A673 (cell line): ENCODE measurements at regions not wholly inside any gene's neighbourhood (a gene's known extent, or its start where the extent isn't known, plus 50 kb on each side); places are given as distances from the start of the nearest gene placed in this dataset.
A peak's percentile ranks its signal among the peaks of the same experiment; 100 is the strongest.

ENCODE experiments used
- BruUV-seq: library from RNA; stranded (reverse); fragments of 400-500 nt; replicated peaks from 2 replicates; lab custom pipeline; 2021; lab: Mats Ljungman, UMichigan
- CTCF ChIA-PET: fragments of 300-600 bp; sonication (Branson Sonifier 250); formaldehyde crosslinking; loops from one replicate; lab custom pipeline; 2022; ENCODE audit warnings: antibody characterized with exemption; lab: Charles Lee
- POLR2A ChIA-PET: fragments of 300-600 bp; sonication (Branson Sonifier 250); formaldehyde crosslinking; loops from one replicate; lab custom pipeline; 2022; ENCODE audit warnings: antibody characterized with exemption; ENCODE audit not compliant: low non-redundant PET; lab: Charles Lee
- DNase-seq: peaks from one replicate; pipeline ENCODE4 v3.0.0-alpha.2; 2015; ENCODE audit warnings: low spot score
- H3K27ac ChIP-seq: fragments of 200-600 bp; sonication (generic); 2 replicates; pipeline ENCODE4 v1.5.1; 2016; ENCODE audit warnings: mixed run types, low read depth, mild to moderate bottlenecking, mixed read lengths, antibody characterized with exemption, low read length; ENCODE audit not compliant: poor library complexity, severe bottlenecking
- H3K27me3 ChIP-seq: fragments of 200-600 bp; sonication (generic); replicated peaks from 2 replicates; pipeline ENCODE4 v1.6.1; 2017; ENCODE audit warnings: mixed run types, low read depth, mild to moderate bottlenecking, mixed read lengths, antibody characterized with exemption, low read length; ENCODE audit not compliant: insufficient read depth, poor library complexity
- H3K36me3 ChIP-seq: fragments of 200-600 bp; sonication (generic); 2 replicates; pipeline ENCODE4 v1.6.1; 2016; ENCODE audit warnings: mixed run types, mild to moderate bottlenecking, mixed read lengths, antibody characterized with exemption, low read length; ENCODE audit not compliant: insufficient read depth, poor library complexity, severe bottlenecking
- H3K4me1 ChIP-seq: fragments of 200-600 bp; sonication (generic); 2 replicates; pipeline ENCODE4 v1.6.1; 2017; ENCODE audit warnings: mixed run types, mild to moderate bottlenecking, mixed read lengths, antibody characterized with exemption, low read length; ENCODE audit not compliant: insufficient read depth, poor library complexity, severe bottlenecking
- H3K4me3 ChIP-seq: fragments of 200-600 bp; sonication (generic); 2 replicates; pipeline ENCODE4 v1.5.1; 2016; ENCODE audit warnings: low read depth, mixed run types, mild to moderate bottlenecking, mixed read lengths, low read length; ENCODE audit not compliant: poor library complexity, severe bottlenecking
- H3K9me3 ChIP-seq: fragments of 200-600 bp; sonication (generic); 2 replicates; pipeline ENCODE4 v1.6.1; 2016; ENCODE audit warnings: mixed run types, low read depth, mild to moderate bottlenecking, mixed read lengths, antibody characterized with exemption, low read length; ENCODE audit not compliant: poor library complexity, severe bottlenecking
- CTCF ChIP-seq: fragments of 300-800, 200-600 bp; sonication (generic); conservative IDR thresholded peaks from 2 replicates; pipeline ENCODE4 v1.5.1; 2017; ENCODE audit warnings: low read depth, mild to moderate bottlenecking, antibody characterized with exemption, low read length, moderate library complexity, mixed read lengths
- EZH2 ChIP-seq: fragments of 200-600 bp; sonication (generic); IDR thresholded peaks from 2 replicates; pipeline ENCODE4 v1.6.1; 2017; ENCODE audit warnings: borderline replicate concordance, low read depth, mild to moderate bottlenecking, mixed read lengths, antibody characterized with exemption, low read length; ENCODE audit not compliant: poor library complexity, severe bottlenecking
- intact Hi-C: fragments of 100-400 bp; cut with micrococcal nuclease; formaldehyde crosslinking; loops from one replicate; pipeline ENCODE4 v1.10.0; 2022; ENCODE audit not compliant: unreplicated experiment

- no peak for DNase-seq
- intact Hi-C loops = no loop called here
- Histone ChIP-seq H3K27ac (peak overlapping the region; percentile 81), H3K36me3 (no peaks in the 10 kb centered on the region), H3K4me1 (peaks cover 63% of the 10 kb centered on the region), H3K4me3 (no peak overlapping the region), H3K9me3 (no peaks in the 10 kb centered on the region), H3K27me3 (no peaks in the 10 kb centered on the region)
- TF ChIP-seq CTCF = no peak
- no peak for TF ChIP-seq EZH2
- POLR2A ChIA-PET = interaction anchor here (0.5 kb wide), 1 partner anchor 283 kb away, joined by 3 read pairs; no protein-coding TSS in a partner anchor
- no TSS peak for BruUV-seq
- CTCF ChIA-PET = interaction anchor here (0.7 kb wide), 1 partner anchor 957 kb away, joined by 4 read pairs; no protein-coding TSS in a partner anchor
These were observed 421.8 kb upstream of the JARID2 start for GRCh38 chr6:14824060-14824459.

GRCh38 chr6:14824484-14825275 lies 421.2 kb upstream of the JARID2 start:
- Histone ChIP-seq H3K27ac (peak overlapping the region; percentile 81), H3K4me3 (no peak overlapping the region), H3K9me3 (no peaks in the 10 kb centered on the region), H3K36me3 (no peaks in the 10 kb centered on the region), H3K4me1 (peaks cover 63% of the 10 kb centered on the region), H3K27me3 (no peaks in the 10 kb centered on the region)
- POLR2A ChIA-PET = interaction anchor here (0.6 kb wide), 1 partner anchor 784 kb away, joined by 3 read pairs; no protein-coding TSS in a partner anchor
- BruUV-seq = no TSS peak
- no peak for TF ChIP-seq EZH2
- TF ChIP-seq CTCF = no peak
- DNase-seq = peak; percentile 90
- intact Hi-C loops = no loop called here
- CTCF ChIA-PET = interaction anchor here (0.7 kb wide), 1 partner anchor 956 kb away, joined by 4 read pairs; no protein-coding TSS in a partner anchor

- intact Hi-C loops = no loop called here
- Histone ChIP-seq H3K27me3 (no peaks in the 10 kb centered on the region), H3K27ac (no peak overlapping the region), H3K9me3 (no peaks in the 10 kb centered on the region), H3K4me3 (no peak overlapping the region), H3K36me3 (no peaks in the 10 kb centered on the region), H3K4me1 (peaks cover 63% of the 10 kb centered on the region)
- no peak for DNase-seq
- no TSS peak for BruUV-seq
- POLR2A ChIA-PET = no interaction called here
- TF ChIP-seq EZH2 = no peak
- no peak for TF ChIP-seq CTCF
- CTCF ChIA-PET = no interaction called here
These were observed 419.4 kb upstream of the JARID2 start for GRCh38 chr6:14826456-14826855.
